T47D (cell line): ENCODE measurements at regions not wholly inside any gene's neighbourhood (a gene's known extent, or its start where the extent isn't known, plus 50 kb on each side); places are given as distances from the start of the nearest gene placed in this dataset.

Experiments used
- DNase-seq, 2 experiments: peaks; one replicate each; pipeline versions ENCODE4 v3.0.0 to v3.0.0-alpha.2; 2011 to 2012; ENCODE audit warnings: low read depth in 1 of 2, low spot score in 1 of 2
- JUND ChIP-seq: IDR thresholded peaks from 2 replicates; pipeline ENCODE4 v1.6.1; 2012; ENCODE audit warnings: low read depth
- in situ Hi-C: cut with HindIII; loops from 2 replicates; pipeline ENCODE4 v1.10.0; 2016; ENCODE audit warnings: low sequenced_read_pairs, low pct_unique_long_range_greater_than_20kb

- DNase-seq = no peak
- TF ChIP-seq JUND = no peak
- in situ Hi-C loops = no loop called here
These were observed 1044.4 kb upstream of the DIAPH2 start for GRCh38 chrX:95640226-95640625.

DNA sequence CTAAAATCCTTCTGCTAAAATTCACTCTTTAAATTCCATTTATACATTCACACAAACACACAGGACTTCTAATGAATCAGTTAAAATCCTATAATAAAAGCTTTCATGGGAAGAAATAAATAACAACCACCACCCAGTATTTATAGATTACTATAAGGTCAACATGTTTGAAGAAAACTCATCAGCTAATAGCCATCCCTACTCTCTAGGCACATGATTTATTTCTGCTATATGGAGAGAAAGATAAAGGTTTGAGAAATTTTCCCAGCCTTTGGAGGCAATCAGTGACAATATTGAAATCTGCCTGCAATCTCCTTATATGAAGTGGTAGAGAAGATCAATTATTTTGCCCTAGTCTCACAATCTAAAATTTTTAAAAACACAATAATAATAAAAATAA lies 1038.9 kb upstream of the DIAPH2 start:
- TF ChIP-seq JUND = no peak
- DNase-seq = no peak

DNA sequence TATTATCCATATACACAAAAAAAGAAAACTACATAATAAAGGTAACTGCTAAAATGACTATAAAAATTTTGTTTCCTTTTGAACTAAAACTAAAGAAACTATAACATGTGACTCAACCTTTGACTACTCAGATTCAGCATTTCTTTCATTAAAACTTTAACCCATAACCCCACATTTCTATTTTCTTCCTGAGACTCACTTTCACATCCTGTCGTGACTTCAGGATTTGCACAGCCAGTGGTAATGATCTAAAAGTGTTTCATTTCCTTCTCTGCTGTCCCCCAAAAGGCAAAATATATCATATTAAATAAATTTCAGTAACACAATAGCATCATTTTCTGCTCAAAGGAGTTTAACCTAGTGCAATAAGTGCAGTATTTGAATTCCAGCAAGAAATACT lies 1022.4 kb upstream of the DIAPH2 start:
- TF ChIP-seq JUND = no peak
- in situ Hi-C loops = no loop called here
- DNase-seq = no peak

More for the DNA sequence above, 1038.9 kb upstream of the DIAPH2 start:
- in situ Hi-C loops = no loop called here

GRCh38 chrX:95666056-95666455 lies 1018.6 kb upstream of the DIAPH2 start:
- no peak for DNase-seq
- no peak for TF ChIP-seq JUND
- in situ Hi-C loops = no loop called here

DNA sequence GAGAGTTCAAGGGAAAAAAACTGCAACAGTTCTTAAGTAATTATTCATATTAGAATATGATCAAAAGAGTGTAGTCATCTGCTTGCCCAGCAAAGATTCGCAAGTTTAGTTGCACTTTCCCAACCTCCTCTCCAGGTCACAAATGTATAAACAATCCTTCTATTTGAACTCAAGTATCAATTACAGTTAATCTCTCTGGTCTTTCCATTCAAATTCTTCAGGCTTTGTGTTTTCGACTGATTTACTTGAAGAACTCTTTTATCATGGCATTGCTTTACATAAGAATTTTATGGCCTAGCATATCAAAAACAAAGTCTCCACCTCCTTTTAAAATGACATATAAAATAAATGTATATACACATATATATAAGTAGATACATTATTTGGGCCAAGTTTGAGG lies 1009.6 kb upstream of the DIAPH2 start:
- in situ Hi-C loops = no loop called here
- no peak for DNase-seq
- no peak for TF ChIP-seq JUND

DNA sequence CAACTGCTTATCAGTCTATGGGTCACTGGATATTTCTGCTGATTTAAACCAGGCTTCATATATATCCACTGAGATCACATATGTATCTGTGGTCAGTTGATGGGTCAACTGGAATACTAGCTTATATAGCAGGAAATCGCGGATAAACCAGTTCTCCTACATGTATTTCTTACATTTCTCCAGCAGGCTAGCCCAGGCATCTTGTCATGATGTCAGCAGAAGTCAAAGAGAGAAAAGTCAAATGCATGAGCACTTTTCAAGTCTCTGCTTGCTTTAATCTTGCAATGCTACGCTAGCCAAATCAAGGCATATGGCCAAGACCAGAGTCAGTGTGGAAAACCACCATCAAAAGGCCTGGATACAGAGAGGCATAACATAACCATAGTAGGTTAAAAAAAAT lies 1008.8 kb upstream of the DIAPH2 start:
- in situ Hi-C loops = no loop called here
- no peak for TF ChIP-seq JUND
- DNase-seq = no peak

- no peak for DNase-seq
- in situ Hi-C loops = no loop called here
These were observed 1006.0 kb upstream of the DIAPH2 start for GRCh38 chrX:95678679-95679078.

DNA sequence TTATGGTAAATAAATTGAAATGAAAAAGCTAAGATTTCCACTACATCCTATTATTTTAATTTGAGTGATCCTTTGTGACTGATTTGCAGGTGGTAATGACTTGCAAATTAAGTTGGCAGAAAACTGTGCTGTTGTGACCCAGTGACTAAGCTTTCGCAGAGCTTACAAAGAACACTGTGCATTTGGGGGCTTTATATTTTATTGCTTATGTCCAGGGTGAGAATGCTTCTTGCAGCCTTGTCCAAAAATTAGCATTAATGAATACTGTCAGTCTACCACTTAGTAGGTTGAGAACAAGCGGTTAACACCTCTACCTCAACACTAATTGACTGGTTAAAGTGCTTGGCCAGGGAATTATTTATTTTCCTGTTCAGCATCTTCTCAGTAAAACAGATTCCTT lies 991.3 kb upstream of the DIAPH2 start:
- in situ Hi-C loops = no loop called here
- no peak for TF ChIP-seq JUND
- DNase-seq = no peak

More at GRCh38 chrX:95678679-95679078, 1006.0 kb upstream of the DIAPH2 start:
- TF ChIP-seq JUND = no peak

DNA sequence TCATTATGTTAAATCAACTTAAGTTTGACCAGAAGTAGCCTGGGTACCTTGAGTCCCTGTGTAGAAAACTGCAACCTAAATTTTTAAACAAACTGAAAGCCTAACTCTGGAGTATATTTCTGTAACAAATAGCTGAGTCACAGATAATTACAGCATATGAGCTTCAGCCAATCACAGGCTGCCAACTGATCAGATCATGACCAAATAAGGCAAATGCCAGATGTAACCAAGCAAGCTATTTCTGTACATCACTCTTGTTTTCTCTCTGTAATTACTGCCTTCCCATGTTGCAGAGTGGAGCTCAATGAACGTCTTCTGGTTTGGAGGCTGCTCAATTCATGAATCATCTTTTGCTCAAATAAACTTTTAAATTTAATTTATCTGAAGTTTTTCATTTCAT lies 980.9 kb upstream of the DIAPH2 start:
- no peak for DNase-seq
- in situ Hi-C loops = no loop called here
- no peak for TF ChIP-seq JUND

GRCh38 chrX:95716841-95717240 lies 967.8 kb upstream of the DIAPH2 start:
- in situ Hi-C loops = no loop called here
- TF ChIP-seq JUND = no peak
- DNase-seq = no peak

DNA sequence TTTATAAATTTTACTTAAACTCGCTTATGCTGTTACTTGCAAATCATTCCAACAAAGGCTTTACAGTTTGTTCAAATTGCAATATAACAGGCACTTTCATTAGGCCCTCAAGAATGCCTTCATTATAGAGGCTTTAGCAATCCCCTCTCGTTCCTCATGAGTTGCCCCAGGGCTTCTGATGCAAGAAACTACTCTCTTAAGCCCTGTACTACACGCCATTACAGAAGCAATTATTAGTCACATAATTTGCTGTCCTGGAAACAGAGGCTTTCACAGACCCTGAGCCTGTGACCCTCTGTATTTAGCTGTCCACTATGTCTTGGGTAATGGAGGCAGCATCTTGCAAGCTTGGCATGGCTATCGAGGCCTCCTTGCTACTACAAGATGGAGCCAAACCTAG lies 965.9 kb upstream of the DIAPH2 start:
- no peak for TF ChIP-seq JUND
- in situ Hi-C loops = no loop called here
- no peak for DNase-seq

GRCh38 chrX:95721011-95721410 lies 963.6 kb upstream of the DIAPH2 start:
- TF ChIP-seq JUND = no peak
- DNase-seq = no peak
- in situ Hi-C loops = no loop called here

DNA sequence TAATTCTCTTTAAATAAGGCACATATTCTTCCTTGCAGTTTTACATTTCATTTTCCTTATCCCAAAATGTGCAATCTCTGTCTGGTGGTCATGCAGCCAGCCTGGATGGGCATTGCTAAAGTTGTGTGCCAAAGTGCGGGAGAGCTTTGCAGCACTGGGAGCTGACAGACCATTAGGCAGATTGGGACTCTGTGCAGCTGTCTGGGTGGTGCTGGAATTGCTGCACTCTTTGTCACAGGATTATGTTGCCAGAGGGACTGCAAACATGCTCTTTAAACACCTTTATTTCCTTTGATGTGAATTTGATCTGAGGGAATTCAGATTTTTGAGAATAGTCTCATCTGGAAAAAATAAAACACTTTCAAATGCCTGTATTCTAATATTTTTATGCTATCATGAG lies 956.2 kb upstream of the DIAPH2 start:
- in situ Hi-C loops = no loop called here
- no peak for TF ChIP-seq JUND
- no peak for DNase-seq

- no peak for TF ChIP-seq JUND
- DNase-seq = no peak
- in situ Hi-C loops = no loop called here
These were observed 955.2 kb upstream of the DIAPH2 start for GRCh38 chrX:95729401-95729800.
